ENCODE measurements at regions not wholly inside any gene's neighbourhood (a gene's known extent, or its start where the extent isn't known, plus 50 kb on each side); places are given as distances from the start of the nearest gene placed in this dataset.

DNA sequence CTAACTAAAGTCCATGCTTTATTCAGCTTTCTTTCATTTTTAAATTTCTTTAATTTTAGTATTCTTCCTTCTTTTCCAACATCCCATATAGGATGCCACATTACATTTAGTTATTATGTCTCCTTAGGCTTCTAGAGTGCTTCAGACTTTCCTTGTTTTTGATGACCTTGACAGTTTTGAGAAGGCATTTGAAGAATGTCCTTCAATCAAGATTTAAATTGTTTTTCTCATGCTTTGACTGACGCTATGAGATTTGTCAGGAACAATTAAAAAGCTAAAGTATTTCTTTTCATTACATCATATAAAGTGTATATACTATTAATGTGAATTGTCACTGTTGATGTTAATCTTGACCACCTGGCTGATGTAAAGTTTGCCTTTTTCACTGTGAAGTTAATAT lies 173.7 kb upstream of the LYPLAL1 start:
- H3K9me3 Mint-ChIP-seq (ENCODE audit: unreplicated experiment) = no peaks in the 10 kb centered on the region
- DNase-seq = no peak
- H3K4me1 Mint-ChIP-seq (ENCODE audit: low read depth, unreplicated experiment) = no peaks in the 10 kb centered on the region
- no peaks in the 10 kb centered on the region for H3K36me3 Mint-ChIP-seq (ENCODE audit: unreplicated experiment)
- H3K4me3 Mint-ChIP-seq (ENCODE audit: unreplicated experiment) = no peak overlapping the region
- no peak overlapping the region for H3K27ac Mint-ChIP-seq (ENCODE audit: unreplicated experiment)
- no peak for TF ChIP-seq CTCF (IDR thresholded peaks at IDR 0.05; ENCODE audit: partially characterized antibody, unreplicated experiment)
- H3K27me3 Mint-ChIP-seq (ENCODE audit: unreplicated experiment) = no peaks in the 10 kb centered on the region

GRCh38 chr1:219000631-219001030 lies 173.0 kb upstream of the LYPLAL1 start:
- no peak for DNase-seq
- Mint-ChIP-seq H3K4me3 (ENCODE audit: unreplicated experiment) (no peak overlapping the region), H3K36me3 (ENCODE audit: unreplicated experiment) (no peaks in the 10 kb centered on the region), H3K27me3 (ENCODE audit: unreplicated experiment) (no peaks in the 10 kb centered on the region), H3K4me1 (ENCODE audit: low read depth, unreplicated experiment) (no peaks in the 10 kb centered on the region), H3K27ac (ENCODE audit: unreplicated experiment) (no peak overlapping the region), H3K9me3 (ENCODE audit: unreplicated experiment) (no peaks in the 10 kb centered on the region)
- no peak for TF ChIP-seq CTCF (IDR thresholded peaks at IDR 0.05; ENCODE audit: partially characterized antibody, unreplicated experiment)

- no peaks in the 10 kb centered on the region for H3K27me3 Mint-ChIP-seq (ENCODE audit: unreplicated experiment)
- H3K36me3 Mint-ChIP-seq (ENCODE audit: unreplicated experiment) = no peaks in the 10 kb centered on the region
- no peak overlapping the region for H3K4me3 Mint-ChIP-seq (ENCODE audit: unreplicated experiment)
- no peaks in the 10 kb centered on the region for H3K4me1 Mint-ChIP-seq (ENCODE audit: low read depth, unreplicated experiment)
- H3K9me3 Mint-ChIP-seq (ENCODE audit: unreplicated experiment) = no peaks in the 10 kb centered on the region
- TF ChIP-seq CTCF (IDR thresholded peaks at IDR 0.05; ENCODE audit: partially characterized antibody, unreplicated experiment) = no peak
- DNase-seq = no peak
- no peak overlapping the region for H3K27ac Mint-ChIP-seq (ENCODE audit: unreplicated experiment)
These were observed 163.0 kb upstream of the LYPLAL1 start for GRCh38 chr1:219010720-219011119.

- Mint-ChIP-seq H3K4me1 (ENCODE audit: low read depth, unreplicated experiment) (no peaks in the 10 kb centered on the region), H3K4me3 (ENCODE audit: unreplicated experiment) (no peak overlapping the region), H3K27me3 (ENCODE audit: unreplicated experiment) (no peaks in the 10 kb centered on the region), H3K9me3 (ENCODE audit: unreplicated experiment) (no peaks in the 10 kb centered on the region), H3K36me3 (ENCODE audit: unreplicated experiment) (no peaks in the 10 kb centered on the region), H3K27ac (ENCODE audit: unreplicated experiment) (no peak overlapping the region)
- DNase-seq = no peak
- no peak for TF ChIP-seq CTCF (IDR thresholded peaks at IDR 0.05; ENCODE audit: partially characterized antibody, unreplicated experiment)
These were observed 153.3 kb upstream of the LYPLAL1 start for GRCh38 chr1:219020386-219020785.

GRCh38 chr1:219020846-219021245 lies 152.8 kb upstream of the LYPLAL1 start:
- H3K9me3 Mint-ChIP-seq (ENCODE audit: unreplicated experiment) = no peaks in the 10 kb centered on the region
- TF ChIP-seq CTCF (IDR thresholded peaks at IDR 0.05; ENCODE audit: partially characterized antibody, unreplicated experiment) = no peak
- no peaks in the 10 kb centered on the region for H3K4me1 Mint-ChIP-seq (ENCODE audit: low read depth, unreplicated experiment)
- H3K27ac Mint-ChIP-seq (ENCODE audit: unreplicated experiment) = no peak overlapping the region
- no peak for DNase-seq
- no peak overlapping the region for H3K4me3 Mint-ChIP-seq (ENCODE audit: unreplicated experiment)
- no peaks in the 10 kb centered on the region for H3K27me3 Mint-ChIP-seq (ENCODE audit: unreplicated experiment)
- H3K36me3 Mint-ChIP-seq (ENCODE audit: unreplicated experiment) = no peaks in the 10 kb centered on the region
